ENCODE measurements at regions not wholly inside any gene's neighbourhood (a gene's known extent, or its start where the extent isn't known, plus 50 kb on each side); places are given as distances from the start of the nearest gene placed in this dataset.
"Not testable (repeated sequence)": the region's sequence is repeated elsewhere in the genome, so short reads cannot be mapped to it uniquely, and the experiment has no call there.

GRCh38 chr13:74555651-74556420 lies 421.6 kb upstream of the KLF12 start:
- DNase-seq: no peak

GRCh38 chr13:74555276-74555625 lies 421.0 kb upstream of the KLF12 start:
- no peak for DNase-seq

- DNase-seq: no peak
Measured at GRCh38 chr13:74554569-74555275, 420.5 kb upstream of the KLF12 start.

DNA sequence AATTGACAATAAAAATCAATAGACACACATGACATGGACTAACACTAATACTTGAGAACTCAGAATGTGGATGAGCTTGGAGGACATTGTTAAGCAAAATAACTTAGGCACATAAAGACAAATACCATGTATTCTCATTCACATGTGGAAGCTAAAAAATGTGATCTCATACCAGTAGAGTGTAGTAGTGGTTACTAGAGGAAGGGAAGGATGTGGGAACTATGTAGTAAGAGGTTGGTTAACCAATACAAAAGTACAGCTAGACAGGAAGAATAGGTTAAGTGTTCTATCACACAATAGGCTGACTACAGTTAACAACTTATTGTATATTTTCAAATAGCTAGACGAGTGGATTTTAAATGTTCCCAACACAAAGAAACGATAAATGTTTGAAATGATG lies 415.8 kb upstream of the KLF12 start:
- no peak for DNase-seq

GRCh38 chr13:74536649-74537048 lies 402.4 kb upstream of the KLF12 start:
- not testable (repeated sequence) for DNase-seq

GRCh38 chr13:74533226-74533625 lies 399.0 kb upstream of the KLF12 start:
- no peak for DNase-seq

DNA sequence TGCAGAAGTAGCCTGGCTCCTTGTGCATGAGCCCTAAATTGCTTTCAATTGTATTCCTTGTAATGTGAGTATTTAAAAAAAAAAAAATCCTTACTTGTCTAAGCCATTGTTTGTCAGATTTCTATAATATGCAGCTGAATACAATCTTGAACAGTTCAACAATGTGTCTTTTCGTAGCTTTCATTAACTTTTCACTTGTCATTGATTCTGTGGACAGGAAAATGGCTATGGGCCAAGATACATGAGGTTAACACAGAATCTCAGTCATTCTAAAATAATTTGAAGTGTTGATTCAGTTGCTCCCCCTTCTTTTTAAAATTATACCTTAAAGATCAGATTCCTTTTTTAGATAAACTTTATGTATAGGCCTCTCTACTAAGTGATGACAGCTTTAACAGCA lies 395.8 kb upstream of the KLF12 start:
- DNase-seq: no peak

- no peak for DNase-seq
Measured at GRCh38 chr13:74528734-74529513, 394.7 kb upstream of the KLF12 start.

GRCh38 chr13:74523057-74523456 lies 388.9 kb upstream of the KLF12 start:
- no peak for DNase-seq

- no peak for DNase-seq
Measured at GRCh38 chr13:74511523-74511922, 377.3 kb upstream of the KLF12 start.

DNA sequence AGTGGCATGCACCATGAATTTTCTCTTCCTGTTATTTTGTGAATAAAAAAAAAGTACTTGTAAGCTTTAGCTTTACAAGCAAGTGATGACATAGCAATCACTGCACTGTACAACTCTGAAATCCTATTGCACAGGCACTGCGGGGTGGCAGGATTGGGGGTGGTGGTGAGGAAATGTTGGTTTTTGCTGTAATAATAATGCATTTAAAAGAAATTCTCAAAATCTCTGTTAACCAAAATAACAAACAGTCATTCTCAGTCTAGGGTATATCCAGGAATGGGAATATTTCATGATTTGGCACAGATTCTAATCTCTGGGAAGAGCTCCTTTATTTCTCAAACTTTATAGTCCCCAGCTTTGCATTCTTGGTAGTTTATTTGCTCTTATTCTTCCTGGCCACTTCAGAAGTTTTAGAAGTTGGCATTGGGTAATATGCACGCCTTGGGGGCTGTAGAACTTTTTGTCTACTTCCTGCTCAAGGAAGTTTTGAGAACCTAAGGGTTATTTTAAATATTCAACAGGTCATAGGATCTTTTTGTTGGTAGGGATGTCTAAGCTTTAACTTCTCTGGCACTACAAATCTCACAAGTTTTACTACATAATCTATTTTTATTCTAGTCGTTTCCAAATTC lies 353.0 kb upstream of the KLF12 start:
- DNase-seq: no peak

- DNase-seq: no peak
Measured at GRCh38 chr13:74485757-74486156, 351.6 kb upstream of the KLF12 start.

- DNase-seq: no peak
Measured at GRCh38 chr13:74479124-74479523, 344.9 kb upstream of the KLF12 start.

GRCh38 chr13:74476788-74477187 lies 342.6 kb upstream of the KLF12 start:
- no peak for DNase-seq

DNA sequence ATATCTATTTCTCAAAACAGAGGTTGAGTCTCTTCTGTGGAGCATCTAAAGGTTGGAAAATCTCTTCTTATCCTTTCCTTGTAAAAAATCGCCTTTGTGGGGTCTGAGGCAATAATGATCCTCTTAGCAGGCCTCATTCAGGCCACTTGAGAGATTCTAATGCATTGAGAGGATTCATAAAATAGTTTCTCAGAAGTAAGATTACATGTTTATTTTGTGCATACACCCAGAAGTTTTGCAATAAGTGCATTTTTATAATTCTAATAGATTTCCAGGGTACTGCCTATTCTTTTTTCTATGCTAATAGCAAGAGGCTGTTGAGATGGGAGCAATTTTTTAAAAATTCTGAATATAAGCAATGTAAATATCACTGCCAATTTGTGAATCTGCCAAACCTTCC lies 342.2 kb upstream of the KLF12 start:
- no peak for DNase-seq

DNA sequence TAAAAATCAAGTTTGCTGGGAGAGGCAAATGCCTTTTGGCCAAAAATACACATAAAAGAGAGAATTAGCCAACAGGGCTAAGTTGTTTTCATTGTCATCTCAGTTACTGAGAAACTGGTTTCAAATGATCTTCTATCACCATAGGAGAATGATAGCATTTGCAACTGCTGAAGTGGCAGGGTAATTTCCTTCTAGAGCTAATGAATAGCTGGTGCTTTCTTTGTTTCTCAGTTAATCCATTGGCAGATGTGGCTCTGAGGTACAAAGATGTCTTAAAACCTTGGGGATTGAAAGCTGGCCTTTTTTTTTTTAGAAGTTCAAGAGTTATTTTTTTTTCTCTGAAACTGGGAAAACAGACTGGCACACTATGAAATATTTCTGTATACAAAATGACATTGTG lies 332.7 kb upstream of the KLF12 start:
- DNase-seq: no peak

DNA sequence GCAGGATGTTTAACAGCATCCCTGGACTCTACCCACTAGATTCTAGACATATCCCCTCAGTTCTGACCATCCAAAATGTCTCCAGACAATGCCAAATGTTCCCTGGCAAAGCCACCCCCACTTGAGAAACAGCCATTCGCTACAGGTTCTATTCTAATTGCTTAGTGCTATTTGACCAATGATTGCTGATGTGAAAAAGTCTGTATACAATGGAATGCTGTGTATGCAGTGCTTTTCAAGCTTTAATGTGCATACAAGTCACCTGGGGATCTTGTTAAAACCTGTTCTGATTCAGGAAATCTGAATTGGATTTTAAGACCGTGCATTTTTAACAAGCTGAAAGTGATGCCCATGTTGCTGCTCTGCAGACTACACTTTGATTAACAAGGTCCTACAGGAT lies 331.8 kb upstream of the KLF12 start:
- DNase-seq: no peak

DNA sequence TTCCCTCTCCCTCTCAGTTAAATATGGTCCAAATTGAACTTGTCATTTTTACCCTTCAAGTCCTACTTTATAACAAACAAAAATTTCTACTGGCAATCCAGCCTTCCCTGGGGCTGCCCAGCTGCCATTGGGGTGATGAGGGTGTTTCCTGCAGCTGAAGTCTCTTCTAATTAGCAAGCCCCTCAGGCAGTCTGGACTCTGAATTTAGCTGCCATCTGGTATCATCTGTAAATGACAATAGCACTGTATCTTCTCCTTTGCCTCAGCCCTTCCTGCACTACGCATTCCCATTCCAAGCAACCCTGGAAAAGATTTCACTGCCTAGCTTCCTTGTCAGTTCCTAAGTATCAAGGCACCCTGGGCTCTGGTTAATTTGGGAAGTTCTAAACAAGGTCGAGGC lies 331.1 kb upstream of the KLF12 start:
- no peak for DNase-seq

DNA sequence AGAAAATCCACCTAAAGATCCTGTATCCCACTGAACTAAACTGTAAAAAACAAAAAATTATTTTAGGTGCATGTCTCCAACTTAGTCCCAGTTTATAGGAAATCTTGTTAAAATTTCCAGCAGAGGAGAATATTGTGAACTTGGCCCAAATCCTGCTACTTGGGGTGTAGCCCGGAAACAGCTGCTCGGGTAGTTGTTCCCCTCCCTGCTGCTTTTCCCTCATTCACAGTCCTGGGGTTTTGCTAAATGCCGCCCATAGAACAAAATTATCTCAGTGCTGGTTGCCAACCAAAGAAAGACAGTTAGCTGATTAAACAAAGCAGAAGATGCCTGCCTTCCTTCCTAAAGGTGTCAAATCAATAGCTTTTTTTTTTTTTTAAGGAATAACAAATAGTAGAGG lies 330.5 kb upstream of the KLF12 start:
- DNase-seq: no peak

DNA sequence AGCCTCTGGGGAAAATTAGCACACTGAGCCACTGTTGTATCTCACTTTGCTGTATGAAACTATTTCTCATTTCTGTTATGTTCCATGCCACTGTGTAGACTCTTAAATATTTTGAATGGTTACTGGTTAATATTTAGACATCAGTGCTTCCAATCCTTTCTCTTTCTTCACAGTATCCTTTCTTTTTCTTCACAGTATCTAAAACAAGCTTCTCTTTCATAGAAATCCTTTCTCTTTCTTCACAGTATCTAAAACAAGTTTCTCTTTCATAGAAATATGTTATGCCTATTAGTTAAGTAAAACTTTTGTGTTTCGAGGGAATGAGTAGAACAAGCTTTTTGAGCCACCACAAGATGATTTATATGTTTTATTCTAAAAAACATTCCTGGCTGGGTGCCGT lies 326.8 kb upstream of the KLF12 start:
- DNase-seq: no peak

GRCh38 chr13:74452881-74453280 lies 318.7 kb upstream of the KLF12 start:
- no peak for DNase-seq

DNA sequence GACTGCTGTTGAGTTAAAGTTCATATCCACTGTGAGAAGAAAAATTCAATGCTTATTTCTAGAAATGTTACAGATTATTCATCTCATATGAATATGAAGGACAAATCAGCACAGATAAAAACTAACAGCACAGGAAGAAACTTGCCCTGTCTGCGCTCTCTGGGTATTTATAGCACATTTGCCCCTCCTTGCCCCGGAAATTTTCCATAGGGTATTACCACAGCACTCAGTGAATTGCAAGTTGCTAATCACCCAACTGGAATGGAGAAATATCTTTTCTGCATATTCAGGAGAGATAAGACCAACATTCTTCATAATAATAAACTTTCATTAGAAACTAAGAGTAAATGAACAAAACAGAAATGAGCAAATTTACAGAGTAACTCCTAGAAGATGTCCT lies 318.0 kb upstream of the KLF12 start:
- DNase-seq: no peak

DNA sequence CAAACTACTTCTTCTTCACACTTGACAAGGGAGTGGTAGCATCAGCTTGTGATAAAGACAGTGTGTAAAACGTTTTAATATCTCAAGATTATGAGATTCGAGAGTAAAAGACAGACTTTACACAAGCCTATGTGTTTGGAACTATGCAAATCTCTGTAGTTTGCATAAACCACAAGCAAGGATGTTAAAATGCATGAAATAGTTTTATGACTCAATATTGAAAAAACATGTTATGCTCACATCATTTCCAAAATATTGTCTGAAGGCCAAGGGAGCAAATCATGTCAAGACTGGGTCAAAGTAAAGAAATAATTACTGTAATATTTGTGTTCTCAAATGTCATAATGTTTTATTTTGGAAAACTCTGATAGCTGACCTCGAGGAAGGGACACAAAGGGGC lies 316.8 kb upstream of the KLF12 start:
- no peak for DNase-seq

- DNase-seq: no peak
Measured at GRCh38 chr13:74450525-74450845, 316.3 kb upstream of the KLF12 start.
